HEK293 (cell line): ENCODE measurements at regions not wholly inside any gene's neighbourhood (a gene's known extent, or its start where the extent isn't known, plus 50 kb on each side); places are given as distances from the start of the nearest gene placed in this dataset.

Source experiments
- SCRT1 ChIP-seq: fragments of 450-650 bp; formaldehyde crosslinking; IDR thresholded peaks from 2 replicates; pipeline ENCODE4 v1.5.1; 2016; ENCODE audit warnings: missing biosample characterization, missing genetic modification characterization, borderline replicate concordance
- TRIM28 ChIP-seq: IDR thresholded peaks from 2 replicates; pipeline ENCODE4 v1.6.1; 2011; ENCODE audit warnings: low read length, control low read depth, borderline replicate concordance
- YY1 ChIP-seq: fragments of 450-650 bp; formaldehyde crosslinking; IDR thresholded peaks from 2 replicates; pipeline ENCODE4 v1.5.1; 2018; ENCODE audit warnings: missing biosample characterization, missing genetic modification characterization
- ZNF2 ChIP-seq: fragments of 450-650 bp; formaldehyde crosslinking; IDR thresholded peaks from 2 replicates; pipeline ENCODE4 v1.5.1; 2016; ENCODE audit warnings: missing biosample characterization, missing genetic modification characterization
- TF ChIP-seq, protein P1 (sequence below): fragments of 450-650 bp; formaldehyde crosslinking; IDR thresholded peaks from 2 replicates; pipeline ENCODE4 v1.5.1; 2016; ENCODE audit warnings: missing biosample characterization, missing genetic modification characterization
- TF ChIP-seq, protein P2 (sequence below): fragments of 450-650 bp; formaldehyde crosslinking; IDR thresholded peaks from 2 replicates; pipeline ENCODE4 v1.5.1; 2016; ENCODE audit warnings: missing biosample characterization, missing genetic modification characterization
- TF ChIP-seq, protein P3 (sequence below): fragments of 450-650 bp; formaldehyde crosslinking; IDR thresholded peaks from 2 replicates; pipeline ENCODE4 v1.5.1; 2017; ENCODE audit warnings: missing biosample characterization, missing genetic modification characterization

DNA sequence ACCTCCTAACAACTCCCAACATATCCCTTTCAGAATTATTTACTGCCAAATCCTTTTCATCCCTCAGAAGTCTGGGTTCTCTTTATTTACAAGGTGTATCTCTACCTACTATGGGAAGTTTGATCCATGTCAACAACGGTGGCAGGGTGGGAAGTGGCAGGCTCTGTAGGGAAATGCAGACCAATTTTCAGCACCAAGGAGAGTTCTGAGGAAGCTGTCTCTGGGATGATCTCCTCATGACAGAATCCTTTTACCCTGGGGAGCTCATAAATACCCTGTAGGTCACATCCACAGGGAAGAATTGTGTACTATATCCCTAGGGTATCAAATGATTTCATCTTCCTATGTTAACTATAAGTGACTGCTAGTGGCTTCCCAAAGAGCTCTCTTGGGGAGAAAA, 107.8 kb upstream of the NEK6 start:
- TF ChIP-seq, protein P1, sequence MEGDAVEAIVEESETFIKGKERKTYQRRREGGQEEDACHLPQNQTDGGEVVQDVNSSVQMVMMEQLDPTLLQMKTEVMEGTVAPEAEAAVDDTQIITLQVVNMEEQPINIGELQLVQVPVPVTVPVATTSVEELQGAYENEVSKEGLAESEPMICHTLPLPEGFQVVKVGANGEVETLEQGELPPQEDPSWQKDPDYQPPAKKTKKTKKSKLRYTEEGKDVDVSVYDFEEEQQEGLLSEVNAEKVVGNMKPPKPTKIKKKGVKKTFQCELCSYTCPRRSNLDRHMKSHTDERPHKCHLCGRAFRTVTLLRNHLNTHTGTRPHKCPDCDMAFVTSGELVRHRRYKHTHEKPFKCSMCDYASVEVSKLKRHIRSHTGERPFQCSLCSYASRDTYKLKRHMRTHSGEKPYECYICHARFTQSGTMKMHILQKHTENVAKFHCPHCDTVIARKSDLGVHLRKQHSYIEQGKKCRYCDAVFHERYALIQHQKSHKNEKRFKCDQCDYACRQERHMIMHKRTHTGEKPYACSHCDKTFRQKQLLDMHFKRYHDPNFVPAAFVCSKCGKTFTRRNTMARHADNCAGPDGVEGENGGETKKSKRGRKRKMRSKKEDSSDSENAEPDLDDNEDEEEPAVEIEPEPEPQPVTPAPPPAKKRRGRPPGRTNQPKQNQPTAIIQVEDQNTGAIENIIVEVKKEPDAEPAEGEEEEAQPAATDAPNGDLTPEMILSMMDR (tag by site-specific recombination): no peak
- no peak for TF ChIP-seq YY1 (tag by site-specific recombination)
- no peak for TF ChIP-seq TRIM28
- TF ChIP-seq, protein P2, sequence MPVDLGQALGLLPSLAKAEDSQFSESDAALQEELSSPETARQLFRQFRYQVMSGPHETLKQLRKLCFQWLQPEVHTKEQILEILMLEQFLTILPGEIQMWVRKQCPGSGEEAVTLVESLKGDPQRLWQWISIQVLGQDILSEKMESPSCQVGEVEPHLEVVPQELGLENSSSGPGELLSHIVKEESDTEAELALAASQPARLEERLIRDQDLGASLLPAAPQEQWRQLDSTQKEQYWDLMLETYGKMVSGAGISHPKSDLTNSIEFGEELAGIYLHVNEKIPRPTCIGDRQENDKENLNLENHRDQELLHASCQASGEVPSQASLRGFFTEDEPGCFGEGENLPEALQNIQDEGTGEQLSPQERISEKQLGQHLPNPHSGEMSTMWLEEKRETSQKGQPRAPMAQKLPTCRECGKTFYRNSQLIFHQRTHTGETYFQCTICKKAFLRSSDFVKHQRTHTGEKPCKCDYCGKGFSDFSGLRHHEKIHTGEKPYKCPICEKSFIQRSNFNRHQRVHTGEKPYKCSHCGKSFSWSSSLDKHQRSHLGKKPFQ: no peak
- no peak for TF ChIP-seq SCRT1 (tag by site-specific recombination)
- TF ChIP-seq, protein P3, sequence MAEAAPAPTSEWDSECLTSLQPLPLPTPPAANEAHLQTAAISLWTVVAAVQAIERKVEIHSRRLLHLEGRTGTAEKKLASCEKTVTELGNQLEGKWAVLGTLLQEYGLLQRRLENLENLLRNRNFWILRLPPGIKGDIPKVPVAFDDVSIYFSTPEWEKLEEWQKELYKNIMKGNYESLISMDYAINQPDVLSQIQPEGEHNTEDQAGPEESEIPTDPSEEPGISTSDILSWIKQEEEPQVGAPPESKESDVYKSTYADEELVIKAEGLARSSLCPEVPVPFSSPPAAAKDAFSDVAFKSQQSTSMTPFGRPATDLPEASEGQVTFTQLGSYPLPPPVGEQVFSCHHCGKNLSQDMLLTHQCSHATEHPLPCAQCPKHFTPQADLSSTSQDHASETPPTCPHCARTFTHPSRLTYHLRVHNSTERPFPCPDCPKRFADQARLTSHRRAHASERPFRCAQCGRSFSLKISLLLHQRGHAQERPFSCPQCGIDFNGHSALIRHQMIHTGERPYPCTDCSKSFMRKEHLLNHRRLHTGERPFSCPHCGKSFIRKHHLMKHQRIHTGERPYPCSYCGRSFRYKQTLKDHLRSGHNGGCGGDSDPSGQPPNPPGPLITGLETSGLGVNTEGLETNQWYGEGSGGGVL: no peak
- TF ChIP-seq ZNF2 (tag by site-specific recombination): no peak
